Liver (tissue), 8 donors: ENCODE measurements at regions not wholly inside any gene's neighbourhood (a gene's known extent, or its start where the extent isn't known, plus 50 kb on each side); places are given as distances from the start of the nearest gene placed in this dataset.

Experiments used
- DNase-seq: peaks from one replicate; pipeline ENCODE4 v3.0.0-alpha.2; 2017; ENCODE audit warnings: low spot score
- H3K27ac ChIP-seq, 2 donors: one replicate each; pipeline ENCODE4 v1.7.0; 2013; ENCODE audit warnings: inconsistent platforms in 2 of 2, low read length in 2 of 2, control low read depth in 1 of 2, low read depth in 1 of 2, mild to moderate bottlenecking in 1 of 2
- H3K27me3 ChIP-seq, 4 donors: one replicate each; pipeline versions ENCODE4 v1.6.1 to v1.7.0; 2013; ENCODE audit warnings: low read length in 3 of 4, inconsistent platforms in 1 of 4, mild to moderate bottlenecking in 1 of 4, moderate library complexity in 1 of 4; ENCODE audit not compliant: control insufficient read depth in 4 of 4, insufficient read depth in 4 of 4
- H3K36me3 ChIP-seq, 4 donors: one replicate each; pipeline versions ENCODE4 v1.6.1 to v1.7.0; 2013; ENCODE audit warnings: low read length in 3 of 4, mild to moderate bottlenecking in 3 of 4, low read depth in 1 of 4, moderate library complexity in 1 of 4; ENCODE audit not compliant: control insufficient read depth in 4 of 4, insufficient read depth in 3 of 4
- H3K4me1 ChIP-seq, 4 donors: one replicate each; pipeline versions ENCODE4 v1.6.1 to v1.7.0; 2013; ENCODE audit warnings: low read length in 3 of 4, mild to moderate bottlenecking in 3 of 4, moderate library complexity in 1 of 4; ENCODE audit not compliant: control insufficient read depth in 4 of 4, insufficient read depth in 4 of 4
- H3K4me3 ChIP-seq, 3 donors: one replicate each; pipeline versions ENCODE4 v1.6.1 to v1.7.0; 2013; ENCODE audit warnings: low read length in 3 of 3, control low read depth in 1 of 3, low read depth in 1 of 3, mild to moderate bottlenecking in 1 of 3
- H3K9ac ChIP-seq, 2 donors: one replicate each; pipeline ENCODE4 v1.7.0; 2013; ENCODE audit warnings: low read length in 2 of 2, mild to moderate bottlenecking in 2 of 2, moderate library complexity in 2 of 2, control low read depth in 1 of 2, low read depth in 1 of 2
- H3K9me3 ChIP-seq, 4 donors: one replicate each; pipeline versions ENCODE4 v1.6.1 to v1.7.0; 2013; ENCODE audit warnings: low read length in 3 of 4; ENCODE audit not compliant: control insufficient read depth in 4 of 4
- ATF3 ChIP-seq: IDR thresholded peaks from 2 replicates; pipeline ENCODE4 v1.6.1; 2016; ENCODE audit warnings: antibody characterized with exemption
- CTCF ChIP-seq: fragments of 150-350 bp; IDR thresholded peaks from 2 replicates; pipeline ENCODE4 v1.5.1; 2017; ENCODE audit warnings: improper control_type of control experiment, low read depth, low read length; ENCODE audit not compliant: missing input control
- EGR1 ChIP-seq, 2 donors: IDR thresholded peaks; 2 replicates each; pipeline ENCODE4 v1.6.1; 2016 to 2018; ENCODE audit warnings: antibody characterized with exemption in 2 of 2, low read depth in 2 of 2
- FOXA1 ChIP-seq: IDR thresholded peaks from 2 replicates; pipeline ENCODE4 v1.6.1; 2016; ENCODE audit warnings: antibody characterized with exemption
- FOXA2 ChIP-seq: IDR thresholded peaks from 2 replicates; pipeline ENCODE4 v1.6.1; 2016; ENCODE audit warnings: antibody characterized with exemption
- GABPA ChIP-seq, 2 donors: IDR thresholded peaks in 1 of 2; conservative IDR thresholded peaks in 1 of 2; 2 replicates each; pipeline ENCODE4 v1.6.1; 2016; ENCODE audit warnings: antibody characterized with exemption in 2 of 2, mild to moderate bottlenecking in 1 of 2, moderate library complexity in 1 of 2
- HNF4A ChIP-seq, 2 donors: conservative IDR thresholded peaks; 2 replicates each; pipeline ENCODE4 v1.6.1; 2016; ENCODE audit warnings: antibody characterized with exemption in 2 of 2, mild to moderate bottlenecking in 2 of 2
- HNF4G ChIP-seq: IDR thresholded peaks from 2 replicates; pipeline ENCODE4 v1.6.1; 2016; ENCODE audit warnings: antibody characterized with exemption
- JUND ChIP-seq, 2 donors: IDR thresholded peaks; 2 replicates each; pipeline ENCODE4 v1.6.1; 2016; ENCODE audit warnings: antibody characterized with exemption in 2 of 2
- MAX ChIP-seq: IDR thresholded peaks from 2 replicates; pipeline ENCODE4 v1.6.1; 2016; ENCODE audit warnings: antibody characterized with exemption
- NR2F2 ChIP-seq: IDR thresholded peaks from 2 replicates; pipeline ENCODE4 v1.6.1; 2016; ENCODE audit warnings: antibody characterized with exemption
- RAD21 ChIP-seq, 2 donors: IDR thresholded peaks; 2 replicates each; pipeline ENCODE4 v1.6.1; 2016; ENCODE audit warnings: antibody characterized with exemption in 2 of 2, mild to moderate bottlenecking in 2 of 2
- REST ChIP-seq: IDR thresholded peaks from 2 replicates; pipeline ENCODE4 v1.6.1; 2016; ENCODE audit warnings: antibody characterized with exemption, mild to moderate bottlenecking
- RXRA ChIP-seq, 2 donors: IDR thresholded peaks; 2 replicates each; pipeline ENCODE4 v1.6.1; 2017 to 2018; ENCODE audit warnings: antibody characterized with exemption in 2 of 2, mild to moderate bottlenecking in 1 of 2
- SP1 ChIP-seq: IDR thresholded peaks from 2 replicates; pipeline ENCODE4 v1.6.1; 2018; ENCODE audit warnings: antibody characterized with exemption, mild to moderate bottlenecking
- YY1 ChIP-seq: IDR thresholded peaks from 2 replicates; pipeline ENCODE4 v1.6.1; 2016; ENCODE audit warnings: antibody characterized with exemption, mild to moderate bottlenecking
- ZBTB33 ChIP-seq: IDR thresholded peaks from 2 replicates; pipeline ENCODE4 v1.6.1; 2016; ENCODE audit warnings: antibody characterized with exemption
- WGBS: extraction: QIAGEN DNeasy Blood & Tissue Kit; methylation state at CpG from one replicate; pipeline ENCODE4 v1.1.7; 2013; 5-methylcytosine and 5-hydroxymethylcytosine counted together
- donor health status: healthy.
- donor health status: healthy.
- donor health status: healthy.
- donor health status: healthy.
- donor health status: healthy.

GRCh38 chr12:112559784-112560183 lies 141.0 kb downstream of the PTPN11 start:
- Histone ChIP-seq H3K9me3 (no peaks in the 10 kb centered on the region), H3K27ac (no peak overlapping the region), H3K4me3 (no peak overlapping the region), H3K4me1 (no peaks in the 10 kb centered on the region), H3K36me3 (no peaks in the 10 kb centered on the region), H3K9ac (no peak overlapping the region), H3K27me3 (no peaks in the 10 kb centered on the region)
- WGBS: 82% methylated on average over 2 of the region's 2 CpGs
- TF ChIP-seq CTCF (no peak), HNF4A (conservative IDR thresholded peaks at IDR 0.05) (no peak), SP1 (no peak), GABPA (IDR thresholded peaks at IDR 0.05 in 1 of 2, conservative IDR thresholded peaks at IDR 0.05 in 1 of 2) (no peak), MAX (no peak), NR2F2 (no peak), RAD21 (IDR thresholded peaks at IDR 0.05) (no peak), FOXA2 (no peak), YY1 (no peak), FOXA1 (no peak), ATF3 (no peak), ZBTB33 (no peak), JUND (IDR thresholded peaks at IDR 0.05) (no peak), RXRA (IDR thresholded peaks at IDR 0.05) (no peak), REST (no peak), EGR1 (IDR thresholded peaks at IDR 0.05; ENCODE audit: low read depth in 2 of 2) (no peak), HNF4G (no peak)
- DNase-seq: no peak
